HepG2 (cell line): ENCODE measurements at regions not wholly inside any gene's neighbourhood (a gene's known extent, or its start where the extent isn't known, plus 50 kb on each side); places are given as distances from the start of the nearest gene placed in this dataset.

Source experiments
- ATAC-seq: fragments of 200-7000 bp; cut with Tn5 transposase; 3 replicates; pipeline ENCODE4 v1.9.1; 2020; ENCODE audit warnings: mild to moderate bottlenecking, moderate library complexity
- BruUV-seq: library from RNA; stranded (reverse); fragments of 400-500 nt; replicated peaks from 2 replicates; lab custom pipeline; 2021; lab: Mats Ljungman, UMichigan
- CTCF ChIA-PET: fragments of 300-600 bp; formaldehyde crosslinking; extraction: SDS; loops from one replicate; lab custom pipeline; 2021; ENCODE audit warnings: low total read pairs, inconsistent platforms, low intra/inter-chr PET ratio; lab: Yijun Ruan, JAX
- POLR2A ChIA-PET: fragments of 350-600 bp; sonication (Branson Sonifier 250); formaldehyde crosslinking; loops from one replicate; lab custom pipeline; 2020; ENCODE audit warnings: antibody characterized with exemption, inconsistent platforms; lab: Yijun Ruan, JAX
- DNase-seq: peaks from one replicate; pipeline ENCODE4 v3.0.0-alpha.2; 2015; ENCODE audit warnings: low spot score
- FAIRE-seq: peaks from 3 replicates; lab custom pipeline; 2011; peaks lifted over from hg19 to GRCh38; lab: Jason Lieb, UNC
- H2AFZ ChIP-seq: one replicate; pipeline ENCODE4 v1.6.1; 2011; ENCODE audit warnings: low read length, inconsistent platforms
- H3K27ac ChIP-seq: fragments of 300-600 bp; 3 replicates; pipeline ENCODE4 v1.8.0; 2011; ENCODE audit warnings: mixed run types, mild to moderate bottlenecking, mixed read lengths, low read length, inconsistent platforms; ENCODE audit not compliant: insufficient read depth; ENCODE audit errors: extremely low read length
- H3K27me3 ChIP-seq, 2 experiments: fragments of 200-600 bp in 1 of 2; 2 replicates in 1 of 2; 3 replicates in 1 of 2; pipeline versions ENCODE4 v1.6.0 to v1.8.0; 2011; ENCODE audit warnings: low read length in 2 of 2, mild to moderate bottlenecking in 2 of 2, moderate library complexity in 2 of 2, inconsistent platforms in 1 of 2; ENCODE audit not compliant: insufficient read depth in 2 of 2, control insufficient read depth in 1 of 2
- H3K36me3 ChIP-seq, 2 experiments: fragments of 200-600 bp in 1 of 2; replicated peaks in 1 of 2; 2 replicates in 1 of 2; 3 replicates in 1 of 2; pipeline versions ENCODE4 v1.5.1 to v1.8.0; 2011; ENCODE audit warnings: low read length in 2 of 2, inconsistent platforms in 1 of 2; ENCODE audit not compliant: insufficient read depth in 2 of 2, control insufficient read depth in 1 of 2
- H3K4me1 ChIP-seq: 2 replicates; pipeline ENCODE4 v1.5.1; 2012; ENCODE audit warnings: low read length, inconsistent platforms; ENCODE audit not compliant: insufficient read depth
- H3K4me2 ChIP-seq: 2 replicates; pipeline ENCODE4 v1.6.0; 2011; ENCODE audit warnings: low read depth, low read length, inconsistent platforms
- H3K4me3 ChIP-seq, 3 experiments: fragments of 200-600 bp in 1 of 3; sonication (generic), shearing (Covaris generic) in 1 of 3; replicated peaks in 1 of 3; 2 replicates each; pipeline ENCODE4 v1.5.1; 2011 to 2016; ENCODE audit warnings: low read length in 3 of 3, inconsistent platforms in 2 of 3, low read depth in 2 of 3, mild to moderate bottlenecking in 2 of 3, control low read depth in 1 of 3, mixed read lengths in 1 of 3; ENCODE audit not compliant: insufficient read depth in 1 of 3
- H3K79me2 ChIP-seq: one replicate; pipeline ENCODE4 v1.6.1; 2011; ENCODE audit warnings: low read length, inconsistent platforms; ENCODE audit not compliant: insufficient read depth
- H3K9ac ChIP-seq: 2 replicates; pipeline ENCODE4 v1.6.0; 2011; ENCODE audit warnings: mild to moderate bottlenecking, low read depth, low read length, inconsistent platforms; ENCODE audit not compliant: insufficient read depth
- H3K9me3 ChIP-seq: 2 replicates; pipeline ENCODE4 v1.5.1; 2012; ENCODE audit warnings: mild to moderate bottlenecking, low read length
- H4K20me1 ChIP-seq: 2 replicates; pipeline ENCODE4 v1.6.0; 2011; ENCODE audit warnings: inconsistent platforms, mild to moderate bottlenecking, low read length, moderate library complexity; ENCODE audit not compliant: insufficient read depth
- DMAP1 ChIP-seq: IDR thresholded peaks from 2 replicates; pipeline ENCODE4 v1.6.1; 2016
- GTF2F1 ChIP-seq: fragments of 150-350 bp; IDR thresholded peaks from 2 replicates; pipeline ENCODE4 v1.6.1; 2014; ENCODE audit warnings: low read length
- HNRNPUL1 ChIP-seq: fragments of 200-400 bp; formaldehyde crosslinking; IDR thresholded peaks from 2 replicates; pipeline ENCODE4 v1.6.1; 2017; ENCODE audit warnings: low read depth, mild to moderate bottlenecking, low read length, moderate library complexity
- KLF11 ChIP-seq: IDR thresholded peaks from 2 replicates; pipeline ENCODE4 v1.6.1; 2016; ENCODE audit warnings: missing compliant biosample characterization
- MAFG ChIP-seq: sonication (generic); formaldehyde crosslinking; IDR thresholded peaks from 2 replicates; pipeline ENCODE4 v1.5.1; 2020; ENCODE audit warnings: mild to moderate bottlenecking, missing genetic modification reagents
- POGZ ChIP-seq: sonication (generic); formaldehyde crosslinking; IDR thresholded peaks from 2 replicates; pipeline ENCODE4 v1.4.0; 2020; ENCODE audit warnings: mild to moderate bottlenecking, missing genetic modification reagents
- RARA ChIP-seq: IDR thresholded peaks from 2 replicates; pipeline ENCODE4 v1.6.1; 2016; ENCODE audit warnings: missing genetic modification reagents, missing compliant biosample characterization
- ZC3H4 ChIP-seq: sonication (generic); formaldehyde crosslinking; IDR thresholded peaks from 2 replicates; pipeline ENCODE4 v1.4.0; 2020; ENCODE audit warnings: missing genetic modification reagents, borderline replicate concordance
- ZNF136 ChIP-seq: sonication (generic); formaldehyde crosslinking; IDR thresholded peaks from 2 replicates; pipeline ENCODE4 v1.8.1; 2022; ENCODE audit warnings: low read depth, mild to moderate bottlenecking, moderate library complexity, missing genetic modification reagents
- ZNF598 ChIP-seq: sonication (generic); formaldehyde crosslinking; IDR thresholded peaks from 2 replicates; pipeline ENCODE4 v1.5.1; 2020; ENCODE audit warnings: mild to moderate bottlenecking, missing genetic modification reagents, borderline replicate concordance
- WGBS: methylation state at CpG from one replicate; pipeline ENCODE4 v1.1.6; 2017; ENCODE audit warnings: low lambda C conversion rate; 5-methylcytosine and 5-hydroxymethylcytosine counted together
- in situ Hi-C: cut with HindIII; loops from 2 replicates; pipeline ENCODE4 v1.10.0; 2017; ENCODE audit warnings: low pct_unique_long_range_greater_than_20kb; ENCODE audit not compliant: extremely low pct_ligation_motif_present
- intact Hi-C: fragments of 100-400 bp; cut with micrococcal nuclease; formaldehyde crosslinking; loops from one replicate; pipeline ENCODE4 v1.10.0; 2022; ENCODE audit not compliant: unreplicated experiment
- TF ChIP-seq, protein P1 (sequence below): sonication (generic); formaldehyde crosslinking; IDR thresholded peaks from 2 replicates; pipeline ENCODE4 v1.8.0; 2022; ENCODE audit warnings: mild to moderate bottlenecking, missing genetic modification reagents; ENCODE audit not compliant: insufficient replicate concordance
- TF ChIP-seq, protein P2 (sequence below): sonication (generic); formaldehyde crosslinking; IDR thresholded peaks from 2 replicates; pipeline ENCODE4 v1.8.0; 2022; ENCODE audit warnings: missing genetic modification reagents, low read depth, mild to moderate bottlenecking, borderline replicate concordance
- TF ChIP-seq, protein P3 (sequence below), 2 experiments: fragments of 450-650 bp in 1 of 2; sonication (generic) in 1 of 2; formaldehyde crosslinking in 1 of 2; IDR thresholded peaks; 2 replicates each; pipeline versions ENCODE4 v1.6.1 to v1.8.0; 2016 to 2022; ENCODE audit warnings: antibody characterized with exemption in 1 of 2, mild to moderate bottlenecking in 1 of 2, missing genetic modification reagents in 1 of 2

DNA sequence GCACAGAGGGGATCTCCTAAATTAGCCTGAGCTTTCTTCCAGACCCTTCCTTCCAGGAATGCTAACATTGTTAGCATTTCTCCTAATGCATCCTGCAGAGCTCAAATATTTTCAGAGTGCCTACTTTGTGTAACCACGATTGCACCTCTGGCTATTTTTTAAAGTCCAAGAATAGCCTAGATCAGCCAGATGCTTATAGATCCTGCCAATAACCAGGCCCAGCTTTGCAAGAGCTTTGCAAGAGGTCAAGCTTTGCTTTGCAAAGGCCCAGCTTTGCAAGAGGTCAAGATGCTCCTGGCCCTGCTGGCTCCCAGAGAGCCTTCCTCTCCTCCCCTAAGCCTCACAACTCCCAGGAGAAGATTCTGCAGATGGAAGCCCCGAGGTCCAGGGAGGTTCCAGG, 491.9 kb downstream of the MN1 start:
- Histone ChIP-seq H2AFZ (no peak overlapping the region), H3K9me3 (no peaks in the 10 kb centered on the region; the same call in 1 of the 2 replicates), H4K20me1 (no peaks in the 10 kb centered on the region), H3K4me3 (no peak overlapping the region), H3K36me3 (no peaks in the 10 kb centered on the region), H3K9ac (no peak overlapping the region), H3K4me2 (no peak overlapping the region)
- ATAC-seq (no peak), DNase-seq (no peak)
- 0% methylated on average over 2 of the region's 2 CpGs for WGBS
- ChIA-PET CTCF (no interaction called here), POLR2A (no interaction called here)
- in situ Hi-C loops: no loop called here
- TF ChIP-seq ZNF598 (CRISPR knock-in tag) (no peak), MAFG (CRISPR knock-in tag) (no peak), GTF2F1 (no peak), ZC3H4 (CRISPR knock-in tag) (no peak), RARA (CRISPR knock-in tag) (no peak), KLF11 (CRISPR knock-in tag) (no peak), DMAP1 (no peak), POGZ (CRISPR knock-in tag) (no peak), HNRNPUL1 (no peak), ZNF136 (CRISPR knock-in tag) (no peak)
- TF ChIP-seq, protein P1, sequence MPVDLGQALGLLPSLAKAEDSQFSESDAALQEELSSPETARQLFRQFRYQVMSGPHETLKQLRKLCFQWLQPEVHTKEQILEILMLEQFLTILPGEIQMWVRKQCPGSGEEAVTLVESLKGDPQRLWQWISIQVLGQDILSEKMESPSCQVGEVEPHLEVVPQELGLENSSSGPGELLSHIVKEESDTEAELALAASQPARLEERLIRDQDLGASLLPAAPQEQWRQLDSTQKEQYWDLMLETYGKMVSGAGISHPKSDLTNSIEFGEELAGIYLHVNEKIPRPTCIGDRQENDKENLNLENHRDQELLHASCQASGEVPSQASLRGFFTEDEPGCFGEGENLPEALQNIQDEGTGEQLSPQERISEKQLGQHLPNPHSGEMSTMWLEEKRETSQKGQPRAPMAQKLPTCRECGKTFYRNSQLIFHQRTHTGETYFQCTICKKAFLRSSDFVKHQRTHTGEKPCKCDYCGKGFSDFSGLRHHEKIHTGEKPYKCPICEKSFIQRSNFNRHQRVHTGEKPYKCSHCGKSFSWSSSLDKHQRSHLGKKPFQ (CRISPR knock-in tag): no peak
- TF ChIP-seq, protein P2, sequence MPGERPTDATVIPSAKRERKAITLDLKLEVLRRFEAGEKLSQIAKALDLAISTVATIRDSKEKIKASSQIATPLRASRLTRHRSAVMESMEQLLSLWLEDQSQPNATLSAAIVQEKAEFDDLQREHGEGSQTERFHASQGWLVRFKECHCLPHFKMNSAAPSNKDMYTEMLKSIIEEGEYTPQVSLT: no peak
- TF ChIP-seq, protein P3, sequence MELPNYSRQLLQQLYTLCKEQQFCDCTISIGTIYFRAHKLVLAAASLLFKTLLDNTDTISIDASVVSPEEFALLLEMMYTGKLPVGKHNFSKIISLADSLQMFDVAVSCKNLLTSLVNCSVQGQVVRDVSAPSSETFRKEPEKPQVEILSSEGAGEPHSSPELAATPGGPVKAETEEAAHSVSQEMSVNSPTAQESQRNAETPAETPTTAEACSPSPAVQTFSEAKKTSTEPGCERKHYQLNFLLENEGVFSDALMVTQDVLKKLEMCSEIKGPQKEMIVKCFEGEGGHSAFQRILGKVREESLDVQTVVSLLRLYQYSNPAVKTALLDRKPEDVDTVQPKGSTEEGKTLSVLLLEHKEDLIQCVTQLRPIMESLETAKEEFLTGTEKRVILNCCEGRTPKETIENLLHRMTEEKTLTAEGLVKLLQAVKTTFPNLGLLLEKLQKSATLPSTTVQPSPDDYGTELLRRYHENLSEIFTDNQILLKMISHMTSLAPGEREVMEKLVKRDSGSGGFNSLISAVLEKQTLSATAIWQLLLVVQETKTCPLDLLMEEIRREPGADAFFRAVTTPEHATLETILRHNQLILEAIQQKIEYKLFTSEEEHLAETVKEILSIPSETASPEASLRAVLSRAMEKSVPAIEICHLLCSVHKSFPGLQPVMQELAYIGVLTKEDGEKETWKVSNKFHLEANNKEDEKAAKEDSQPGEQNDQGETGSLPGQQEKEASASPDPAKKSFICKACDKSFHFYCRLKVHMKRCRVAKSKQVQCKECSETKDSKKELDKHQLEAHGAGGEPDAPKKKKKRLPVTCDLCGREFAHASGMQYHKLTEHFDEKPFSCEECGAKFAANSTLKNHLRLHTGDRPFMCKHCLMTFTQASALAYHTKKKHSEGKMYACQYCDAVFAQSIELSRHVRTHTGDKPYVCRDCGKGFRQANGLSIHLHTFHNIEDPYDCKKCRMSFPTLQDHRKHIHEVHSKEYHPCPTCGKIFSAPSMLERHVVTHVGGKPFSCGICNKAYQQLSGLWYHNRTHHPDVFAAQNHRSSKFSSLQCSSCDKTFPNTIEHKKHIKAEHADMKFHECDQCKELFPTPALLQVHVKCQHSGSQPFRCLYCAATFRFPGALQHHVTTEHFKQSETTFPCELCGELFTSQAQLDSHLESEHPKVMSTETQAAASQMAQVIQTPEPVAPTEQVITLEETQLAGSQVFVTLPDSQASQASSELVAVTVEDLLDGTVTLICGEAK (IDR thresholded peaks at IDR 0.05): no peak
- TF ChIP-seq, protein P3 (CRISPR knock-in tag; IDR thresholded peaks at IDR 0.05): no peak
- TF ChIP-seq, all 625 proteins: peak for 0
- intact Hi-C loops: no loop called here
- no peak for FAIRE-seq
- H3K27me3 ChIP-seq: no peaks in the 10 kb centered on the region
- no peak overlapping the region for H3K27ac ChIP-seq
- no TSS peak for BruUV-seq
- no peaks in the 10 kb centered on the region for H3K4me1 ChIP-seq
- H3K79me2 ChIP-seq: no peaks in the 10 kb centered on the region
